ENCODE measurements at regions not wholly inside any gene's neighbourhood (a gene's known extent, or its start where the extent isn't known, plus 50 kb on each side); places are given as distances from the start of the nearest gene placed in this dataset.
A peak's percentile ranks its signal among the peaks of the same experiment; 100 is the strongest.

GRCh38 chr1:173128742-173129141 lies 78.0 kb upstream of the TNFSF18 start:
- TF ChIP-seq CTCF (IDR thresholded peaks at IDR 0.05; ENCODE audit: low read depth, low read length) = no peak
- DNase-seq = no peak
- Histone ChIP-seq H3K4me3 (ENCODE audit: low read depth, low read length) (no peak overlapping the region), H3K9me3 (ENCODE audit: severe bottlenecking) (peaks cover 6% of the 10 kb centered on the region), H3K27me3 (ENCODE audit: insufficient read depth, low read depth, severe bottlenecking) (peaks cover 26% of the 10 kb centered on the region), H3K36me3 (no peaks in the 10 kb centered on the region), H3K27ac (no peak overlapping the region)

GRCh38 chr1:173127369-173128307 lies 76.9 kb upstream of the TNFSF18 start:
- TF ChIP-seq CTCF (IDR thresholded peaks at IDR 0.05; ENCODE audit: low read depth, low read length) = no peak
- Histone ChIP-seq H3K4me3 (ENCODE audit: low read depth, low read length) (no peak overlapping the region), H3K27me3 (ENCODE audit: insufficient read depth, low read depth, severe bottlenecking) (peaks cover 19% of the 10 kb centered on the region), H3K27ac (no peak overlapping the region), H3K36me3 (no peaks in the 10 kb centered on the region), H3K9me3 (ENCODE audit: severe bottlenecking) (peaks cover 6% of the 10 kb centered on the region)
- DNase-seq = no peak

- Histone ChIP-seq H3K9me3 (ENCODE audit: severe bottlenecking) (peaks cover 6% of the 10 kb centered on the region), H3K27me3 (ENCODE audit: insufficient read depth, low read depth, severe bottlenecking) (peaks cover 15% of the 10 kb centered on the region), H3K4me3 (ENCODE audit: low read depth, low read length) (no peak overlapping the region), H3K27ac (no peak overlapping the region), H3K36me3 (no peaks in the 10 kb centered on the region)
- DNase-seq = no peak
- no peak for TF ChIP-seq CTCF (IDR thresholded peaks at IDR 0.05; ENCODE audit: low read depth, low read length)
Observed at GRCh38 chr1:173126421-173126820, 75.7 kb upstream of the TNFSF18 start.

- Histone ChIP-seq H3K27ac (no peak overlapping the region), H3K27me3 (ENCODE audit: insufficient read depth, low read depth, severe bottlenecking) (peaks cover 19% of the 10 kb centered on the region), H3K9me3 (ENCODE audit: severe bottlenecking) (no peaks in the 10 kb centered on the region), H3K36me3 (no peaks in the 10 kb centered on the region), H3K4me3 (ENCODE audit: low read depth, low read length) (no peak overlapping the region)
- peak; percentile 51 for DNase-seq
- TF ChIP-seq CTCF (IDR thresholded peaks at IDR 0.05; ENCODE audit: low read depth, low read length) = no peak
Observed at GRCh38 chr1:173122958-173123852, 72.5 kb upstream of the TNFSF18 start.

- DNase-seq = no peak
- no peak overlapping the region for H3K27ac ChIP-seq
- peaks cover 14% of the 10 kb centered on the region for H3K27me3 ChIP-seq (ENCODE audit: insufficient read depth, low read depth, severe bottlenecking)
- no peaks in the 10 kb centered on the region for H3K9me3 ChIP-seq (ENCODE audit: severe bottlenecking)
- TF ChIP-seq CTCF (IDR thresholded peaks at IDR 0.05; ENCODE audit: low read depth, low read length) = no peak
- H3K4me3 ChIP-seq (ENCODE audit: low read depth, low read length) = no peak overlapping the region
- H3K36me3 ChIP-seq = no peaks in the 10 kb centered on the region
Observed at GRCh38 chr1:173122344-173122935, 71.7 kb upstream of the TNFSF18 start.

Data from WERI-Rb-1 (cell line).